Ovary (tissue), 7 donors: ENCODE measurements at regions not wholly inside any gene's neighbourhood (a gene's known extent, or its start where the extent isn't known, plus 50 kb on each side); places are given as distances from the start of the nearest gene placed in this dataset.
"Not testable (repeated sequence)": the region's sequence is repeated elsewhere in the genome, so short reads cannot be mapped to it uniquely, and the experiment has no call there.

Experiments
- DNase-seq, 5 donors: peaks; one replicate each; pipeline ENCODE4 v3.0.0-alpha.2; 2019 to 2020
- H3K27ac ChIP-seq, 2 donors: fragments of 200-600 bp; one replicate each; pipeline versions ENCODE4 v1.5.1 to v1.8.0; 2019 to 2022
- H3K27me3 ChIP-seq: fragments of 200-600 bp; one replicate; pipeline ENCODE4 v1.8.0; 2022
- H3K36me3 ChIP-seq: fragments of 200-600 bp; sonication (generic); one replicate; pipeline ENCODE4 v1.5.1; 2019
- H3K4me1 ChIP-seq: one replicate; pipeline ENCODE4 v1.8.1; 2013; ENCODE audit warnings: mild to moderate bottlenecking, moderate library complexity; ENCODE audit not compliant: insufficient read depth
- H3K4me3 ChIP-seq: fragments of 200-600 bp; sonication (generic); one replicate; pipeline ENCODE4 v1.5.1; 2017
- H3K9me3 ChIP-seq, 2 donors: fragments of 200-600 bp in 1 of 2; sonication (generic) in 1 of 2; one replicate each; pipeline versions ENCODE4 v1.5.1 to v1.8.1; 2013 to 2019; ENCODE audit warnings: mild to moderate bottlenecking in 1 of 2, moderate library complexity in 1 of 2
- CTCF ChIP-seq, 3 donors: fragments of 450-650 bp in 2 of 3; fragments of 200-600 bp in 1 of 3; IDR thresholded peaks; one replicate each; pipeline versions ENCODE4 v1.5.1 to v1.8.0; 2016 to 2022; ENCODE audit warnings: antibody characterized with exemption in 3 of 3, mild to moderate bottlenecking in 1 of 3
- EP300 ChIP-seq: sonication (generic); formaldehyde crosslinking; IDR thresholded peaks from one replicate; pipeline ENCODE4 v1.6.1; 2017; ENCODE audit warnings: antibody characterized with exemption
- POLR2A ChIP-seq: fragments of 450-650 bp; IDR thresholded peaks from one replicate; pipeline ENCODE4 v1.6.1; 2017; ENCODE audit warnings: antibody characterized with exemption, mild to moderate bottlenecking, moderate library complexity
- WGBS, 3 donors: extraction: QIAGEN DNeasy Blood & Tissue Kit in 1 of 3; methylation state at CpG; one replicate each; pipeline versions ENCODE4 v1.1.5 to v1.1.7; 2013 to 2017; 5-methylcytosine and 5-hydroxymethylcytosine counted together
- intact Hi-C, 4 donors: fragments of 100-400 bp; cut with DNase I; formaldehyde crosslinking; loops; one replicate each; pipeline versions ENCODE4 v1.11.0 to v1.15.1; 2022 to 2023
- donor health status: DM: no; HTN: no; CAD: no; lungs with moderate emphysema.
- donor health status: DM: no; HTN: no; CAD: no.
- donor health status: Bipolar disorder and iron deficiency.
- donor health status: DM: no; HTN: no; CAD: no.
- donor health status: DM: yes; HTN: yes; CAD: no.

- Histone ChIP-seq H3K36me3 (no peaks in the 10 kb centered on the region), H3K4me3 (no peak overlapping the region), H3K27me3 (no peaks in the 10 kb centered on the region), H3K4me1 (no peaks in the 10 kb centered on the region), H3K27ac (no peak overlapping the region), H3K9me3 (no peaks in the 10 kb centered on the region)
- intact Hi-C loops = no loop called here
- no peak for DNase-seq
- 88 to 92% (median 89%) methylated on average over 11 of the region's 11 CpGs for WGBS, 3 donors
- TF ChIP-seq CTCF (IDR thresholded peaks at IDR 0.05) (no peak), EP300 (no peak), POLR2A (no peak)
Measured at GRCh38 chr14:38931969-38932652, 170.9 kb downstream of the SEC23A start.

- no peaks in the 10 kb centered on the region for H3K9me3 ChIP-seq
- intact Hi-C loops = no loop called here
- H3K36me3 ChIP-seq = no peaks in the 10 kb centered on the region
- no peaks in the 10 kb centered on the region for H3K27me3 ChIP-seq
- WGBS, 3 donors = 35 to 44% (median 37%) methylated on average over 1 of the region's 1 CpG
- TF ChIP-seq CTCF (IDR thresholded peaks at IDR 0.05) (no peak), POLR2A (no peak), EP300 (no peak)
- DNase-seq = no peak
- H3K4me1 ChIP-seq = no peaks in the 10 kb centered on the region
- H3K27ac ChIP-seq = no peak overlapping the region
- H3K4me3 ChIP-seq = no peak overlapping the region
Measured at GRCh38 chr14:38930898-38931297, 172.1 kb downstream of the SEC23A start.

- Histone ChIP-seq H3K4me1 (no peaks in the 10 kb centered on the region), H3K27ac (no peak overlapping the region), H3K4me3 (no peak overlapping the region), H3K27me3 (no peaks in the 10 kb centered on the region), H3K9me3 (no peaks in the 10 kb centered on the region), H3K36me3 (no peaks in the 10 kb centered on the region)
- whole genome bisulfite sequencing, 3 donors = 41 to 59% (median 44%) methylated on average over 3 of the region's 3 CpGs
- TF ChIP-seq CTCF (IDR thresholded peaks at IDR 0.05) = no peak
- TF ChIP-seq POLR2A = no peak
- TF ChIP-seq EP300 = no peak
- intact Hi-C loops = no loop called here
- DNase-seq = no peak
Measured at GRCh38 chr14:38930022-38930421, 173.0 kb downstream of the SEC23A start.

GRCh38 chr14:38929416-38929815 is 173.6 kb downstream of the SEC23A start:
- Histone ChIP-seq H3K4me1 (no peaks in the 10 kb centered on the region), H3K27me3 (no peaks in the 10 kb centered on the region), H3K36me3 (no peaks in the 10 kb centered on the region), H3K9me3 (no peaks in the 10 kb centered on the region), H3K4me3 (no peak overlapping the region), H3K27ac (no peak overlapping the region)
- TF ChIP-seq EP300 (no peak), POLR2A (no peak), CTCF (IDR thresholded peaks at IDR 0.05) (no peak)
- intact Hi-C loops = no loop called here
- no peak for DNase-seq

- H3K9me3 ChIP-seq, H3K36me3 ChIP-seq, H3K4me3 ChIP-seq, intact Hi-C loops, H3K4me1 ChIP-seq, H3K27me3 ChIP-seq, H3K27ac ChIP-seq, DNase-seq: not testable (repeated sequence)
- WGBS, 3 donors = 91 to 93% (median 92%) methylated on average over 11 of the region's 11 CpGs
Measured at GRCh38 chr14:38921893-38922292, 181.1 kb downstream of the SEC23A start.
